Kidney glomerular epithelial cell (primary cell): ENCODE measurements at regions not wholly inside any gene's neighbourhood (a gene's known extent, or its start where the extent isn't known, plus 50 kb on each side); places are given as distances from the start of the nearest gene placed in this dataset.
A peak's percentile ranks its signal among the peaks of the same experiment; 100 is the strongest.

ENCODE experiments used
- DNase-seq: peaks from one replicate; lab custom pipeline; 2025; lab: John Stamatoyannopoulos, UW

GRCh38 chr7:67683628-67684027 lies 687.0 kb downstream of the TYW1 start:
- no peak for DNase-seq

DNA sequence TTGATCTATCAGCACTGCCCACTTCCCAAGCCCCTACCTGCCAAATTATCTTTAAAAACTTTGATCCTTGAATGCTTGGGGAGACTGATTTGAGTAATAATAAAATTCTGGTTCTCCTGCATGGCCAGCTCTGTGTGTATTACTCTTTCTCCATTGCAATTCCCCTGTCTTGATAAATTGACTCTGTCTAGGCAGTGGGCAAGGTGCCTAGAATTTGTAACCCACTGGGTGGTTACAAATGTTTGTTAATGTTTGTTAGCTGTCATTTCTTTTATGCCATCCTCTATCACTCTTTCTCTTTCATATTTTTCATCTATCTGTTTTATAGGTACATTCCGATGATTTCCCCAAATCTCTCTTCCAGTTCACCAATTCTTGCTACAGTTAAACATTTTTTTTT lies 694.1 kb downstream of the TYW1 start:
- DNase-seq, result no peak

- no peak for DNase-seq
Observed at GRCh38 chr7:67692425-67692824, 695.8 kb downstream of the TYW1 start.

DNA sequence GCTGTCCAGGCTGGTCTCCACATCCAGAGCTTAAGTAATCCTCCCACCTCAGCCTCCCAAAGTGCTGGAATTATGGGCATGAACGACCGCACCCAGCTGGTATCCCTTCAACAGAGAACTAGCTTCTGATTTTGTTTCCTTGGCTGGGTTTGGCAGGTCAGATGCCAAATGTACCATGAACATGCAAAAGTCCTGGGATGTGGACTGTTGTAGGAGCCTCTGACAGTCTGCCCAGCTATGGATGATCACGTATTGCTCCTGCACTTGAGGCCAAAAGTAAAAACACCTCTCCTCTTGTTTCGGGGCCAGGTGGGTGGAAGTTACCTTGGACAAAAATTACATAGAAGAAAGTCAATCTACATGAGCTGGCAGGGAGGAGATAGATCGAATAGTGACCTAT lies 699.5 kb downstream of the TYW1 start:
- no peak for DNase-seq

- no peak for DNase-seq
Observed at GRCh38 chr7:67696878-67697277, 700.2 kb downstream of the TYW1 start.

GRCh38 chr7:67698354-67698753 lies 701.7 kb downstream of the TYW1 start:
- no peak for DNase-seq

GRCh38 chr7:67705850-67706249 lies 709.2 kb downstream of the TYW1 start:
- no peak for DNase-seq

- no peak for DNase-seq
Observed at GRCh38 chr7:67711706-67712105, 715.1 kb downstream of the TYW1 start.

DNA sequence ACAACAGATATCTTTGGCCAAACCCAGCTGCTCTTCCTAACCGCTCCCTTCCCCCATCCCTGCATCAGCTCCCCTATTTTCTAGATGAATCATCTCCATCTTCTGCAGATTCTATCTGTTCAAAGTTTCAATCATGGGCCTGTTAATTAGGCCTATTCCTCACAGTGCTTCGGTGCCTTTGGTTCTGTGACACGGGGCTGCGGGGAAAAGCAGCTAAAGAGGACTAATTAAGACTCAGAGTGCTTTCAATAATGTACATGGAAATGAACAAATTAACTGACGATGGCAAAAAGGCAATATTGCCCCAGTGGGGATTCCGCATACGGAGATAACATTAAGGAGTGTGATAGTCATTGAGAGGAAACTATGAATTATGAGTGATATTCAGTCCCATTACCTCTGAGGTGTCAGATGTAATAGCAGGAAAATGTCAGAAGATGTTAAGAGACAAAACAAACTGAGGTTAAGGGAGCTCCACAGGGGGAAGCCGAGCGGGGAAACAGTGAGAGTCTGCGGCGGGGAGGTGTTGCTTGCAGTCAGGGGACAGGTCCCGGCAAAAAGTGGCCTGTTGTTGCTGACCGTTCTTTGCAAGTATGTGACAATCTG lies 716.9 kb downstream of the TYW1 start:
- no peak for DNase-seq

- DNase-seq, result no peak
Observed at GRCh38 chr7:67716729-67717128, 720.1 kb downstream of the TYW1 start.

DNA sequence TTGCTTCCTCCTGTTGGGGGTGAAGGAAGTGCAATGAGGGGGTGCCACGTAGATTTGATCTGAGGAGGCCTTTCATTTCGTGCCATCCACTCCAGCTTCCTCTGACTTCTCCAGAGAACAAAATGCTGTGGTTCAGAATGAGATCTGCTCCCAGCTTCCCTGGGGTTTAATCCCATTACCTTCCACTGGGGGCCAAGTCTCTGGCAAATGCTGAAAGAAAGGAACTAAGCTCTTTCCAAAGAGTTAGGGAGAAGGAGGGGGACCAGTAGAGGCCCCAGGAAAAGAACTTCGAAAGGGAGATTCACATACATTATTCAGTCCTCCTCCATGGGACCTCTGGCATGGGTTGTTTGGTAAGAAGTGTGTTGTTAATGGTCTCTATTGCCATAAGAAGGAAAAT lies 727.0 kb downstream of the TYW1 start:
- no peak for DNase-seq

- DNase-seq, result no peak
Observed at GRCh38 chr7:67724435-67724834, 727.8 kb downstream of the TYW1 start.

DNA sequence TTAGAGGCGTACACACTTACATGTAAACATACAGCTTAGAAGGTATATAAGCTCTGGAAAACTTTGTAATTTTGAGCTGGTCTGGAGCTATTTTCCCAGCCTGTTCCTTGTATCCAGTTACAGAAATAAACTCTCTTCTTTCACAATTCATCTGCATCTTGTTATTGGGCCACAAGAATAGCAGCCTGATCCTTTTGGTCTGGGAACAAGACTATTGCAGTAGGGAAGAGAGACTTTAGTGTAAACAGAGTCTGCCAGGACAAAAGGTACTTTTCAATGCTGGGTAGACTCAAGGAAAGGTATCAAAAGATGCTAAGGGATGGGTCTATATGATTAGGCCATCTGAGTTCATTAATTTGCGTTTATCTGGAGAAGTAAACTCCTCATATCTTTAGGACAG lies 728.3 kb downstream of the TYW1 start:
- DNase-seq, result no peak

- DNase-seq, result no peak
Observed at GRCh38 chr7:67725423-67725822, 728.8 kb downstream of the TYW1 start.

- no peak for DNase-seq
Observed at GRCh38 chr7:67729771-67730170, 733.1 kb downstream of the TYW1 start.

DNA sequence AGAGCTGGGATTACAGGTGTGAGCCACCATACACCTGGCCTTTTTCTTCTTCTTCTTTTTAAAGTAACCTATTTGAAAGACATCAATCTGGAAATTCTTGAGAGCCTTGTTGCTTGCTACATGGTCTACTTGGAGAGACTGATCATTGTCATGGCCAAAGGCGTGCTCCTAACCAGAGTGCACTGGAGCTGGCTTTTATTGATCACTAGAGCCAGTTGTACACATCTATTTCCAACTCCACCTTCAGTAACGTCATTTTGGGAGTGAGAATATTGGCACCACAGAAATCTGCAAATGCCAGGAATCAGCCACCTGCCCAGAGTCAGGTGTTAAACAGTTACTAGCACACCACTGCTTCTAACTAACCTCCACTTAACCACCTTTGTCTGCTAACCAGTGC lies 735.1 kb downstream of the TYW1 start:
- no peak for DNase-seq

- DNase-seq, result no peak
Observed at GRCh38 chr7:67732898-67733297, 736.3 kb downstream of the TYW1 start.

- DNase-seq, result no peak
Observed at GRCh38 chr7:67738145-67738544, 741.5 kb downstream of the TYW1 start.

DNA sequence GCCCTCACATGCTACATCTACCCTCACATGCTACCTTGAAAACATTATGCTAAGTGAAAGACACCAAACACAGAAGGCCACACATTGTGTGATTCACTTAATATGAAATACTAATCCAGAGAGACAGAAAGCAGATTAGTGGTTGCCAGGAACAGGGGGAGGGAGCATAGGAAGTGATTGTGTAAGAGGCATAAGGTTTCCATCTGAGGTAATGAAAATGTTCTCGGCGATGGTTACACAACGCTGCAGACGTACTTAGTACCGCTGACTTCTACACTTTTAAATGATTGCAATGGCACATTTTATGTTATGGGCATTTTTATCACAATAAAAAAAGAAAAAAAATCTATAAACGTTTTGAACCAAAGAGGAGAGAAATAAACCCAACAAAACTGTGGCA lies 742.3 kb downstream of the TYW1 start:
- DNase-seq, result peak; percentile 9

DNA sequence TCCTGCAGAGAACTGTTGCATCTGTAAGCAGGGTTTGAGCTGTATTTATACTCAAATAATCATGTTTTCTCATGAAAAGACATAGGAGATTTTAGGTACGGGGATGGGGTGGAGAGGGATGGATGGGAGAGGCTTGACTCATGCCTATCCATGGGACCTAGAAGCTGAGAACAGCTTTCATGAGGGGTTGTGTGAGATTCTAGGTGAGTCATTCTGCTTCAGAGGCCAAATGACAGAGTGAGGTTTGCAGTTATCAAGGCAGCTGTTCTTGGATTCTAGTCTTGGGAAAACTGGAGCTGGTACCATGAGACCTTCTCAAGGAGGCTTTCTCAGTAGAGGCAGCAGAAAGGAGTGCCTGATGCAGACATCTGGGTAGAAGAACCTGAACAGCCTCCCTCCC lies 746.9 kb downstream of the TYW1 start:
- no peak for DNase-seq

DNA sequence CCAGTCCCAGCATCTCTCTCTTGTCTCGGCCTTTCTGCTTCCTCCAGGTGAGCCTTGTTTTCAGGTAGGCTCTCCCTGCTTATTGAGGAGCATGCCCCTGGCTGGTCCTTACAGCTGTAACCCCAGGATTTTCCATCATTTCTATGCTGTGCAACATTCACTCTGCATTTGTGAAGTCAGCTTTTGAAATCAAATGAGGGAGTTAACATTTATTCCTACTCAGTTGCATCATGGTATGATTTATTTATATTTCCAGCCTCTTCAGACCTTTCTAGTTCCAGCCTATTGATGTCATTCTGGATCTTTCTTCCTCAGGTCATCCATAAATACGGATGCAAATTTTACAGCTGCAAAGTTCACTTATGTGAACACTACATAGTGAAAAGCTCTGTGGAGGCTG lies 755.6 kb downstream of the TYW1 start:
- DNase-seq, result no peak

GRCh38 chr7:67753891-67754290 lies 757.3 kb downstream of the TYW1 start:
- peak; percentile 60 for DNase-seq

DNA sequence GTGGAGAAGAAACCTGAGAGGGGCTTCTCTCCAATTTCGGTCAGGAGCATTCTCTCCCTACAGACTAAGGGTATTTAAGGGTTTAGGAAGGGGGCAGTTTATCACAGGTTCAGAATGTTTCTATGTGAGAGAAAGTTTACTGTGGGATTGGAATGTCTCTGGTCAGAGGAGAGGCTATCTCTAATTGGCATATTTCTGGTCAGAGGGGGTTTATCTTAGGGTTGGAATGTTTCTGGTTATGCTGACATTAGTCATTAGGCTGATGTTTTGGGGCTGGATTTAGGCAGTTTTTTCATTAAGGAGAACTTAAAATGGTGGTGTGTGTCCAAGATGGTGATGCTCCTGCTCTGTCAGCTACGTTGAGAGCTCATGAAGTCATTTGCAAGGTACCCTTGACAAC lies 758.0 kb downstream of the TYW1 start:
- DNase-seq, result peak; percentile 53

- peak; percentile 44 for DNase-seq
Observed at GRCh38 chr7:67758551-67758950, 761.9 kb downstream of the TYW1 start.

DNA sequence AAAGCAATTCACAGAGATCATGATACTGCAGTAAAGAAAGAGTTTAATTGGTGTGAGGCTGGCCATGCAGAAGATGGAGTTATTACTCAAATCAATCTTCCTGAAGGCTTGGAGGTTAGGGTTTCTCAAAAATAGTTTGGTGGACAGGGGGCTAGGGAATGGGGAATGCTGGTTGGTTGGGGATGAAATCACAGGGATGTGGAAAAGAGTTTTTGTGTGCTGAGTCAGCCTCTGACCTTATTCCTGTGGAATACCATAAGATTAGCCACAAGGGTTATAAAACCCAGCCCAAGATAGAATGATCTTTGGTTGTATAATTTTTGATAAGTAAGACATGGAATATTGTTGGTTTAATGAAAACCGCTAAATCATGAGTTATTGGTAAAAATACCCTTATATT lies 764.3 kb downstream of the TYW1 start:
- DNase-seq, result no peak
